ENCODE measurements at regions not wholly inside any gene's neighbourhood (a gene's known extent, or its start where the extent isn't known, plus 50 kb on each side); places are given as distances from the start of the nearest gene placed in this dataset.
"Not testable (repeated sequence)": the region's sequence is repeated elsewhere in the genome, so short reads cannot be mapped to it uniquely, and the experiment has no call there.

- DNase-seq = not testable (repeated sequence)
These were observed 75.8 kb upstream of the ZNF337 start for GRCh38 chr20:25772437-25772836.

DNA sequence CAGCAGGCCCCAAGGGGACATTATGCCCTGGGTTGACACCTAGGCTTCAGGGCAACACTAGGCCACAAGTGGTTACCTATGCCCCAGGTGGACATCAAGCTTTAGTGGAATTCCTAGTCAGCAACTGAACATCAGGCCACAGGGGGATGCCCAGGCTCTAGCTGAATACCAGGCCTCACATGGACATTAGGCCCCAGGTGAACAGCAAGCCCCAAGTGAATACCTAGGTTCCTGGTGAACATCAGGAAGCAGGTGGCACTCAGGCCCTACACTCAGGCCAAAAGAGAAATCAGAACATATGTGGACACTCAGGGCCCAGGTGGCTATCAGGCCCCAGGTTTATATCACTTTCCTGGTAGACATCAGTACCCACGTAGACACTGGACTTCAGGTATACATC lies 75.2 kb upstream of the ZNF337 start:
- not testable (repeated sequence) for DNase-seq

DNA sequence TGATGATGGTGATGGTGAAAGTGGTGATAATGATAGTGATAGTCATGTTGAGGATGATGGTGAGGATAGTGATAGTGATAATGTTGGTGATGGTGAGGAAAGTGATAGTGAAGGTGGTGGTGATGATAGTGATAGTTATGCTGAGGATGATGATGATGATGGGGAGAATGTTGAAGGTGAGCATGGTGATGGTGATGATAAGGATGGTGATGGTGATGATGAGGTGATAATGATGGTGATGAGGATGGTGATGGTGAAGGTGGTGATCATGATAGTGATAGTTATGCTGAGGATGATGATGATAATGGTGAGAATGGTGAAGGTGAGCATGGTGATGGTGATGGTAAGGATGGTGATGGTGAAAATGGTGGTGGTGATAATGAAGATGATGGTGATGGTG lies 64.9 kb upstream of the ZNF337 start:
- no peak for DNase-seq

- not testable (repeated sequence) for DNase-seq
These were observed 64.4 kb upstream of the ZNF337 start for GRCh38 chr20:25761046-25761445.

DNA sequence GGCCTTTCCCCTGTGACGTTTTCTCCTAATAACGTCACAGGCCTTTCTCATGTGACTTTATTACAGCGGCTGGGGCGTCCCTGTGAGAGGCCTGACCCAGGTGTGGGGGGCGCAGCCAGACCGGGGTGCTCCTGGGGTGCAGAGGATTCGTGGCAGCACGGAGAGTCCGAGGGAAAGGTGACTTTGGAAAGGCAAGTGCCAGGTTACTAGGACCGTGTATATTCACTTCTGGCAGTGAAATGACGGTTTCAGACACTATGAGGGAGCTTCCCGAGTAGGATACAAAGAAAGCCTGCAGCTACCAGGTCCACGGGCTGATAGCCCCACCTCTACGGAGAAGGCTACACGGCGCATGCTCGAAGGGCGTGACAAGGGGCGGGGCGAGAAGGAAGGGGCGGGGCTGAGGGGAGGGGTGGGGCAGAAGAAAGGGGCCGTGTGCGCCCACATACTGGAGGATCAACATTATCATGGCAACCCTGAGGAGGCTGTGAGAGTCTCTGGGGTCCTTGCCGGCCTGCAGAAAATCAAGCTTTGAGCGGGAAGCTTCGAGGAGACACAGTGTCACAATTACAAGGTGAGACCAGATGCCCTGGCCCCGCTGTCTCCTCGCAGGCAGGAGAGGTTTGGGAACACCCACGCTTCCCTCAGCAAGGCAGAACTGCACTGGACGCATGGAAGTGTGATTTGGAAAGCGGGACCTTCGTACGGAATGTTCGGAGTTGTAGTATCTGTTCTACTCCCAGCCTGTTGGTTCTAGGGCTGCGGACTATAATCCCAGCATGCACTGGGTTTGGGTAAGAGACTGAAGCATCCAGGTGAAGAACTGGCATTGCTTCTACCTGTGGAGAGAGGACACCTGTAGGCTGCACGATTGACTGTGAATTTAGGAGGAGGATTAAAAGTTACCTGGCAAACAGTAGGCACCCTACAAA lies 54.4 kb upstream of the ZNF337 start:
- peak; percentile 41 for DNase-seq

DNA sequence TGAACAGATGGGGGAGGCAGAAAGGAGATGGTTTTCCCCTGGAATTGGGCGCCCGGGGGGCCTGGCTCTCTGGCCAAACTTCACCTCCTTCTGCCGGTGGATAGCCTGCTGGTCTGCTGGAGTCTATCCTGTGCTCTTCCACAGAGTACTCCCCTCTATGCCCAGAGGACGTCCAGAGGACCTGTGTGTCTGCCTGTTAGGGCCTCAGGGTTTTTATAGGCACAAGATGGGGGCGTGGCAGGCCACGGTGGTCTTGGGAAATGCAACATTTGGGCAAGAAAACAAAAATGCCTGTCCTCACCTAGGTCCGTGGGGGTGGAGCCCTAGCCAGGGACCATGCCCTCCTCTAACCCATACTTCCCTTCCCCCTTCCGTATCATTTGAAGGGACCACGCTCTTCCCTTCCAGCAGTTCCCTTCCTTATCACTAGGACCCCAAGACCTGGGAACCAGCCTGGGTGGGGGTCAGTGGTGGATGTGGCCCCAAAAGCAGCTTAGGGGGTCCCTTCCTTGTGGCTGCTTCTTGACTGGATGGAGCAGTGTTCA lies 53.6 kb upstream of the ZNF337 start:
- no peak for DNase-seq

- no peak for DNase-seq
These were observed 53.0 kb upstream of the ZNF337 start for GRCh38 chr20:25749649-25750048.
